Neuronal stem cell (in vitro differentiated cells): ENCODE measurements at regions not wholly inside any gene's neighbourhood (a gene's known extent, or its start where the extent isn't known, plus 50 kb on each side); places are given as distances from the start of the nearest gene placed in this dataset.

ENCODE experiments used
- DNase-seq: peaks from one replicate; pipeline ENCODE4 v3.0.0-alpha.2; 2013; ENCODE audit warnings: low spot score
- H2AFZ ChIP-seq: one replicate; pipeline ENCODE4 v1.6.1; 2013; ENCODE audit warnings: mild to moderate bottlenecking, low read length, inconsistent platforms
- H2AK5ac ChIP-seq: 2 replicates; pipeline ENCODE4 v1.6.1; 2013; ENCODE audit warnings: low read depth, mild to moderate bottlenecking, inconsistent platforms, low read length, moderate library complexity, mixed read lengths
- H2BK120ac ChIP-seq: 2 replicates; pipeline ENCODE4 v1.6.1; 2013; ENCODE audit warnings: low read depth, mild to moderate bottlenecking, inconsistent platforms, low read length, moderate library complexity, mixed read lengths
- H2BK12ac ChIP-seq: one replicate; pipeline ENCODE4 v1.6.1; 2013; ENCODE audit warnings: low read length, inconsistent platforms
- H2BK15ac ChIP-seq: 2 replicates; pipeline ENCODE4 v1.6.1; 2013; ENCODE audit warnings: mild to moderate bottlenecking, low read length, inconsistent platforms, mixed read lengths
- H2BK5ac ChIP-seq: one replicate; pipeline ENCODE4 v1.6.1; 2013; ENCODE audit warnings: inconsistent platforms, mild to moderate bottlenecking, low read length, moderate library complexity
- H3K14ac ChIP-seq: one replicate; pipeline ENCODE4 v1.6.1; 2013; ENCODE audit warnings: low read length, inconsistent platforms
- H3K18ac ChIP-seq: 2 replicates; pipeline ENCODE4 v1.6.1; 2013; ENCODE audit warnings: low read length, inconsistent platforms
- H3K23ac ChIP-seq: 2 replicates; pipeline ENCODE4 v1.6.1; 2013; ENCODE audit warnings: low read depth, mild to moderate bottlenecking, mixed read lengths, low read length, inconsistent platforms; ENCODE audit not compliant: poor library complexity
- H3K27ac ChIP-seq: replicated peaks from 3 replicates; pipeline ENCODE4 v1.5.1; 2013; ENCODE audit warnings: low read length, inconsistent platforms
- H3K27me3 ChIP-seq, 3 experiments: 2 replicates each; pipeline ENCODE4 v1.6.1; 2013; ENCODE audit warnings: low read length in 3 of 3, mild to moderate bottlenecking in 2 of 3, inconsistent platforms in 1 of 3, low read depth in 1 of 3, mixed read lengths in 1 of 3, moderate library complexity in 1 of 3; ENCODE audit not compliant: control insufficient read depth in 3 of 3, insufficient read depth in 3 of 3
- H3K36me3 ChIP-seq, 2 donors: replicated peaks in 1 of 2; 2 replicates each; pipeline ENCODE4 v1.6.1; 2013; ENCODE audit warnings: low read length in 2 of 2; ENCODE audit not compliant: control insufficient read depth in 2 of 2, insufficient read depth in 2 of 2
- H3K4ac ChIP-seq: 2 replicates; pipeline ENCODE4 v1.6.1; 2013; ENCODE audit warnings: inconsistent platforms, mild to moderate bottlenecking, low read length, moderate library complexity
- H3K4me1 ChIP-seq, 2 donors: 1 replicate in 1 of 2; 2 replicates in 1 of 2; pipeline ENCODE4 v1.6.1; 2013; ENCODE audit warnings: low read length in 2 of 2, low read depth in 1 of 2; ENCODE audit not compliant: control insufficient read depth in 2 of 2, insufficient read depth in 1 of 2
- H3K4me2 ChIP-seq: one replicate; pipeline ENCODE4 v1.6.1; 2013; ENCODE audit warnings: mild to moderate bottlenecking, low read length, inconsistent platforms; ENCODE audit not compliant: insufficient read depth, poor library complexity, severe bottlenecking
- H3K4me3 ChIP-seq, 2 donors: 2 replicates each; pipeline ENCODE4 v1.5.1; 2013; ENCODE audit warnings: low read length in 2 of 2, mild to moderate bottlenecking in 2 of 2, inconsistent platforms in 1 of 2, moderate library complexity in 1 of 2
- H3K79me1 ChIP-seq: one replicate; pipeline ENCODE4 v1.6.1; 2013; ENCODE audit warnings: low read depth, mild to moderate bottlenecking, inconsistent platforms, low read length, moderate library complexity
- H3K9ac ChIP-seq: one replicate; pipeline ENCODE4 v1.6.1; 2013; ENCODE audit warnings: mild to moderate bottlenecking, low read depth, low read length, inconsistent platforms; ENCODE audit not compliant: poor library complexity
- H3K9me3 ChIP-seq, 2 donors: replicated peaks in 1 of 2; 2 replicates each; pipeline versions ENCODE3 to v1.6.1; 2013; ENCODE audit warnings: low read length in 2 of 2, mild to moderate bottlenecking in 2 of 2, inconsistent platforms in 1 of 2, low read depth in 1 of 2, mixed read lengths in 1 of 2, moderate library complexity in 1 of 2; ENCODE audit not compliant: control insufficient read depth in 2 of 2, insufficient read depth in 1 of 2
- H4K8ac ChIP-seq: one replicate; pipeline ENCODE4 v1.6.1; 2013; ENCODE audit warnings: low read depth, mild to moderate bottlenecking, inconsistent platforms, low read length, moderate library complexity
- H4K91ac ChIP-seq: one replicate; pipeline ENCODE4 v1.6.1; 2013; ENCODE audit warnings: low read length, low read depth, mild to moderate bottlenecking, inconsistent platforms; ENCODE audit not compliant: poor library complexity
- WGBS, 2 donors: extraction: QIAGEN DNeasy Blood & Tissue Kit; methylation state at CpG; one replicate each; pipeline ENCODE4 v1.1.7; 2013; ENCODE audit warnings: missing lambda C conversion rate in 2 of 2, mixed read lengths in 1 of 2; ENCODE audit not compliant: insufficient read length in 2 of 2, insufficient replicate concordance in 1 of 2; ENCODE audit errors: extremely low coverage in 2 of 2; 5-methylcytosine and 5-hydroxymethylcytosine counted together

- Histone ChIP-seq H2BK5ac (no peak overlapping the region), H4K8ac (no peak overlapping the region), H3K9me3 (peaks cover 0 to 2% of the 10 kb centered on the region in 2 donors), H3K9ac (peak overlapping the region; percentile 38), H3K23ac (no peak overlapping the region), H3K27ac (no peak overlapping the region), H3K4me2 (no peak overlapping the region), H2BK120ac (no peak overlapping the region), H4K91ac (no peak overlapping the region), H3K18ac (no peak overlapping the region), H3K4me1 (peaks cover 17 to 22% of the 10 kb centered on the region in 2 donors), H3K4ac (no peak overlapping the region), H3K36me3 (no peaks in the 10 kb centered on the region), H3K14ac (peak overlapping the region; percentile 65), H3K4me3 (no peak overlapping the region), H2BK12ac (no peak overlapping the region), H2AK5ac (peak overlapping the region; percentile 36), H2AFZ (no peak overlapping the region), H3K27me3 (peaks cover 0 to 6% (median 0%) of the 10 kb centered on the region in 3 experiments), H3K79me1 (peaks cover 2% of the 10 kb centered on the region), H2BK15ac (peak overlapping the region; percentile 55)
- no CpG with 5 or more reads among the region's 16 CpGs for WGBS, 2 donors
- no peak for DNase-seq
Observed at GRCh38 chr22:44368611-44369292, 56.0 kb upstream of the SHISAL1 start.

DNA sequence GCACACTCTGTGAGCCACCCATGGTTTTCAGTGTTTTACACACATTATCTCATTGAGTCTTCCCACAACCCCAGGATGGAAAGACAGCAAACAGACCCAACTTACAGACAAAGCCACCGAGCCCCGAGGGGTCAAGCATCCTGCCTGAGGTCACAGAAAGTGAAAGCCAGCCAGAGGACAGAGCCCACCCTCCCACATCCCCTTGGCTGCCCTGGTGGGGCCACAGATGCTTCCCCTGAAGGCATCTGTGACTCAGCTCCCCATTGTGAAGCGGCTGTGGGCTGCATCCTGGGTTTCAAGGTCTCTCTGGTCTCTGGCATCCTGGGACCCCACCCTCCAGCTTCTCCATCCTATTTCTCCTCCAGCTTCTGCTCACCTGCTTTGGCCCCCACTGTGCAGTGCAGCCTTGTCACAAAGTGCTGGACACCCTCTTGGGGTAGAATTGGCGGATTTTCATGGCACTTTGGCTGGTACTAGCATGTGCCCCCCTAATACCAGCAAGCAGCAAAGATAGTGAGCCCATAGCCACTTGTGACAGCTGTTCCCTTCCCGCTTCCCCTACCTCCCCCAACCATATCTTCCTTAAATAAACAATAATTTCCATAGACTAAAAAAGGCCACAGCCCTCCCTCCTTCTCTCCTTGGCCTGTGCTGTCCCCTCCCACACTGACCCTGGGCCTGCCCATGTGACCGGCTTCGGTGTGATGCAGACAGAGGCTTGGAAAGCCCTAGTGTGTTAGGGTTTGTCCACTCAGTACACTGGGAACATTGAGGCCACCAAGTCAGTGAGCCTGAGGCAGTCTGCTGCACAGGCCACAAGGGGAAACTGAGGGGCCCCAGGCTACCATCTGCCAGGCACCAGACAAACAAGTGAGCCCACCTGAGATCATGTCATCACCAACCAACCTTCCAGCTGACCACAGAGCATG lies 53.9 kb upstream of the SHISAL1 start:
- Histone ChIP-seq H3K36me3 (no peaks in the 10 kb centered on the region), H3K4me1 (peaks cover 17 to 23% of the 10 kb centered on the region in 2 donors), H3K23ac (no peak overlapping the region), H2BK15ac (no peak overlapping the region), H3K27ac (no peak overlapping the region), H3K9me3 (no peaks in the 10 kb centered on the region), H2BK5ac (no peak overlapping the region), H3K79me1 (peaks cover 2% of the 10 kb centered on the region), H2BK12ac (no peak overlapping the region), H3K27me3 (peaks cover 0 to 13% (median 0%) of the 10 kb centered on the region in 3 experiments), H3K4ac (no peak overlapping the region), H3K4me2 (no peak overlapping the region), H3K14ac (no peak overlapping the region), H4K91ac (no peak overlapping the region), H3K9ac (no peak overlapping the region), H3K18ac (peak overlapping the region; percentile 0), H4K8ac (no peak overlapping the region), H2AFZ (peak overlapping the region; percentile 46), H3K4me3 (no peak overlapping the region), H2BK120ac (no peak overlapping the region), H2AK5ac (peak overlapping the region; percentile 71)
- DNase-seq: no peak
- WGBS, 2 donors: 100% methylated on average over 1 of the region's 7 CpGs; no CpG with 5 or more reads in 1 of the 2 donors

- Histone ChIP-seq H2BK12ac (no peak overlapping the region), H3K9ac (no peak overlapping the region), H3K14ac (peak overlapping the region; percentile 28), H4K91ac (no peak overlapping the region), H3K27ac (no peak overlapping the region), H2BK15ac (peak overlapping the region; percentile 89), H3K27me3 (peaks cover 0 to 19% (median 0%) of the 10 kb centered on the region in 3 experiments), H3K4ac (no peak overlapping the region), H3K18ac (peak overlapping the region; percentile 80), H3K9me3 (no peaks in the 10 kb centered on the region), H2BK120ac (no peak overlapping the region), H2BK5ac (no peak overlapping the region), H3K4me3 (no peak overlapping the region), H3K79me1 (peaks cover 2% of the 10 kb centered on the region), H3K4me2 (no peak overlapping the region), H2AK5ac (peak overlapping the region; percentile 77), H3K4me1 (peaks cover 17 to 23% of the 10 kb centered on the region in 2 donors), H3K23ac (peak overlapping the region; percentile 26), H4K8ac (no peak overlapping the region), H3K36me3 (no peaks in the 10 kb centered on the region), H2AFZ (no peak overlapping the region)
- DNase-seq: no peak
- WGBS, 2 donors: no CpG with 5 or more reads among the region's 9 CpGs
Observed at GRCh38 chr22:44365832-44366231, 53.1 kb upstream of the SHISAL1 start.

DNA sequence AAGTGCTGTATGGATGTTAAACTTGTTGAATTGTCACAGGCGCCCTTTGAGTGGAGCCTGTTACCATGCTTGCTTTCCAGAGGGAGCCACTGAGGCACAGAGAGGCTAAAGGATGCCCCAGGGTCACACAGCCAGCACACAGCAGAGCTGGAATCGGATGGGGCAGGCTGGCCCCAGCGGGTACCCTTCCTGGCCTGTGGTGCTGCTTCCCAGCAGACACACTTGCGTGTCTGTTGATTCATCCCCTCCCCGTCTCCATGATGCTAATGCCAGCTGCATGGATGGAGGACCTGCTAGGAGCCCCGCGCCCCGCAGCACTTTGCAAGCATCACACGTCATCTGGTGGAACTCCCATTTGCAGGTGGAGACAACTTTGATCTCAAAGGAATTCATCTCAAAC lies 52.4 kb upstream of the SHISAL1 start:
- Histone ChIP-seq H3K27me3 (peaks cover 0 to 21% (median 0%) of the 10 kb centered on the region in 3 experiments), H3K4me3 (no peak overlapping the region), H2BK5ac (no peak overlapping the region), H3K79me1 (peaks cover 2% of the 10 kb centered on the region), H2AK5ac (no peak overlapping the region), H4K91ac (no peak overlapping the region), H3K9ac (no peak overlapping the region), H3K23ac (no peak overlapping the region), H2BK120ac (peak overlapping the region; percentile 83), H3K14ac (no peak overlapping the region), H3K4me1 (peaks cover 19 to 23% of the 10 kb centered on the region in 2 donors), H3K9me3 (no peaks in the 10 kb centered on the region), H3K4me2 (no peak overlapping the region), H2BK15ac (no peak overlapping the region), H3K18ac (peak overlapping the region; percentile 2), H2AFZ (no peak overlapping the region), H3K4ac (no peak overlapping the region), H2BK12ac (no peak overlapping the region), H3K27ac (no peak overlapping the region), H3K36me3 (no peaks in the 10 kb centered on the region), H4K8ac (no peak overlapping the region)
- no peak for DNase-seq
- no CpG with 5 or more reads among the region's 9 CpGs for WGBS, 2 donors
